ENCODE measurements at regions not wholly inside any gene's neighbourhood (a gene's known extent, or its start where the extent isn't known, plus 50 kb on each side); places are given as distances from the start of the nearest gene placed in this dataset.

- TF ChIP-seq POLR2AphosphoS5 (IDR thresholded peaks at IDR 0.05; ENCODE audit: low read depth, low read length) (no peak), POLR2A (IDR thresholded peaks at IDR 0.05; ENCODE audit: low read depth, low read length) (no peak), POU2F2 (IDR thresholded peaks at IDR 0.05; ENCODE audit: low read depth, low read length) (no peak)
Measured at GRCh38 chr13:111971891-111972780, 94.8 kb upstream of the SOX1 start.

Data from GM12891 (cell line).